Activated CD8-positive, alpha-beta memory T cell treated with anti-CD3 and anti-CD28 coated beads, Interleukin-2, amount 10 ng/mL, durations not matched to agents 7 days and 5 days (primary cell): ENCODE measurements at regions not wholly inside any gene's neighbourhood (a gene's known extent, or its start where the extent isn't known, plus 50 kb on each side); places are given as distances from the start of the nearest gene placed in this dataset.

Experiments used
- ATAC-seq: fragments of 150-1000 bp; cut with Tn5 transposase; one replicate; pipeline ENCODE4 v1.10.0; 2021; ENCODE audit warnings: moderate library complexity
- CTCF ChIA-PET: fragments of 350-600 bp; sonication (Branson Sonifier 250); formaldehyde crosslinking; loops from one replicate; lab custom pipeline; 2021; ENCODE audit warnings: antibody characterized with exemption; lab: Charles Lee
- DNase-seq: peaks from one replicate; pipeline ENCODE4 v3.0.0-alpha.2; 2020
- H3K27ac Mint-ChIP-seq: one replicate; pipeline ENCODE4 v1.8.0; 2021; ENCODE audit warnings: mild to moderate bottlenecking, mixed read lengths
- H3K27me3 Mint-ChIP-seq: one replicate; pipeline ENCODE4 v1.8.0; 2021; ENCODE audit warnings: mixed read lengths
- H3K36me3 Mint-ChIP-seq: one replicate; pipeline ENCODE4 v1.8.0; 2021; ENCODE audit warnings: mild to moderate bottlenecking, mixed read lengths
- H3K4me1 Mint-ChIP-seq: one replicate; pipeline ENCODE4 v1.8.0; 2021; ENCODE audit warnings: mixed read lengths
- H3K4me3 Mint-ChIP-seq: one replicate; pipeline ENCODE4 v1.8.0; 2021; ENCODE audit warnings: mild to moderate bottlenecking, moderate library complexity, mixed read lengths
- H3K9me3 Mint-ChIP-seq: one replicate; pipeline ENCODE4 v1.8.0; 2022; ENCODE audit warnings: low read depth, mixed read lengths

- Mint-ChIP-seq H3K4me3 (no peak overlapping the region), H3K9me3 (peaks cover 4% of the 10 kb centered on the region), H3K36me3 (no peaks in the 10 kb centered on the region), H3K27me3 (no peaks in the 10 kb centered on the region), H3K4me1 (no peaks in the 10 kb centered on the region), H3K27ac (no peak overlapping the region)
- DNase-seq = no peak
- no peak for ATAC-seq
- CTCF ChIA-PET = no interaction called here
Measured at GRCh38 chr3:144415492-144415891, 443.9 kb downstream of the DIPK2A start.

DNA sequence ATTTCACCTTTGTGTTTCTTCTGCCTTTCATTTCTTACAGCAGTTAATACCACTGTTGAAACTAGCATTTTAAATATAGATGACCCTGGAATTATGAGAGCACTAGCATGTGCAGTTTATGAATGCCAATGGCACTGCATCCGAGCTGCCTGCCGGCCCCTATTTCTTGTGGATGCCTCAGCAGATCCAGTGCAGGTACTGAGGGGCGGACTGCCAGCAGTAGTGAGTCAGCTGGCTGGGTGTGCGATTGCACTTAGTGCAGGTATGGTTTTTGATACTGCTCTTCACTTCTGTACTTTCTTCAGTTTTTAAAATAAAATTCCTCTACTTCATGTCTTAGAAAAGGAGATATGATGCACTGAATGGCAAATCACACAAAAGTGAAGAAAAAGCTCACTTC, 453.0 kb downstream of the DIPK2A start:
- Mint-ChIP-seq H3K36me3 (no peaks in the 10 kb centered on the region), H3K27ac (no peak overlapping the region), H3K4me3 (no peak overlapping the region), H3K9me3 (no peaks in the 10 kb centered on the region), H3K4me1 (peaks cover 1% of the 10 kb centered on the region), H3K27me3 (no peaks in the 10 kb centered on the region)
- CTCF ChIA-PET = no interaction called here
- DNase-seq (no peak), ATAC-seq (no peak)

DNA sequence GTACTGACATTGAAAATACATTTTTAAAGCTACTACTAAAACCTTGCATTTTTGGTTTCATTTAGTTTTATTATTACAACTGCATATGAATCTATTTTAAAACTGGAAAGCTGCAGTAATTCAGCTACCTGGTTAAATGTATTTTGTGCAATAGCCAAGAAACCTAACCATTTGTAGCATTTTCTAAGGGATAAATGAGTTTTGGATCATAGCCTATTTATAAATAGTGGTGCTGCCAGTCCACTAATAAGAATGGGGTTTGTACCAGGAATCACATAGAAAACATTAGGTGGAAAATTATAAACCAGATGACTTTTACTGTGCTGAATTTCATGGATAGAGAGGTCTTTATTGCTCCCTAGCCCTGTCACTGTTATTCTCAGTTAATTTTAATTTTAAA, 454.7 kb downstream of the DIPK2A start:
- Mint-ChIP-seq H3K9me3 (no peaks in the 10 kb centered on the region), H3K27me3 (no peaks in the 10 kb centered on the region), H3K4me1 (peaks cover 2% of the 10 kb centered on the region), H3K4me3 (no peak overlapping the region), H3K27ac (no peak overlapping the region), H3K36me3 (no peaks in the 10 kb centered on the region)
- no peak for DNase-seq
- no peak for ATAC-seq
- CTCF ChIA-PET = no interaction called here

DNA sequence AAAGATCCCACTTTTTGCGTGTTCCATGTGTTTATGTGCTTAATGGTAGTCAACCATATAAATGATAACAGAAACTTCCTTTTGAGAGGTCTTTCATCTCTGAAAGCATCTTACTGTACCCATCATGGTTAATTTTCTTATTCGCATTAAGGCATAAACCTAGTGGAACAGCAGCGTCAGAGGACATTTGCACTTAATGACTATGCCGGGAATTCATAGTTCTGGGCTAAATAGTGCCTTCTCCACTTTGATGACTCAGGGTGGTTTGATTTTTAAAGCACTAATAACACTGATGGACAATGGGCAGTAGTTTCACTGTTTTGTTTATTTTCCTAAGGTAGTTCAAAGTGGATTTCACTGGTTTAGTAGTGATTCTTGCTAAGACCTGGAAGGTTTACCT, 455.3 kb downstream of the DIPK2A start:
- peaks cover 2% of the 10 kb centered on the region for H3K4me1 Mint-ChIP-seq
- no peaks in the 10 kb centered on the region for H3K36me3 Mint-ChIP-seq
- H3K9me3 Mint-ChIP-seq = no peaks in the 10 kb centered on the region
- DNase-seq (no peak), ATAC-seq (no peak)
- no peak overlapping the region for H3K4me3 Mint-ChIP-seq
- no peaks in the 10 kb centered on the region for H3K27me3 Mint-ChIP-seq
- CTCF ChIA-PET = no interaction called here
- H3K27ac Mint-ChIP-seq = no peak overlapping the region

DNA sequence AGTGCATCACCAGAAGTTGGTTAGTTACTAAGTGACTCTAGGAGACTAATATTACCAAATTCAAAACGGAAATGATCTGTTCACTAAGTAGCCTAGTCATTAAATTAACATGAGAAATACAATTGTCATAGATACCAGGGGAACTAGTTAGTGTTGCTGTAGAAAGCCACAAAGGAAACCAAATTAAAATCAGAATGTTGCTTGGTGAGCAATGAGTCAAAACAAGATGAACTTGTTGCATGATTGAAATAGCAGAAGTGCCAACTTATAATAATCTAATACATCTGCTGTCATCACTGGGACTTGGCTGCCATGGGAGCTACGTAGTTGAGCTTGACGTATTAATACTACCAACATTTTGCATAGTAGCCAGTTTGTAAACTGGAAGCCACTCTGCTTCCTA, 458.1 kb downstream of the DIPK2A start:
- CTCF ChIA-PET = no interaction called here
- no peaks in the 10 kb centered on the region for H3K36me3 Mint-ChIP-seq

DNA sequence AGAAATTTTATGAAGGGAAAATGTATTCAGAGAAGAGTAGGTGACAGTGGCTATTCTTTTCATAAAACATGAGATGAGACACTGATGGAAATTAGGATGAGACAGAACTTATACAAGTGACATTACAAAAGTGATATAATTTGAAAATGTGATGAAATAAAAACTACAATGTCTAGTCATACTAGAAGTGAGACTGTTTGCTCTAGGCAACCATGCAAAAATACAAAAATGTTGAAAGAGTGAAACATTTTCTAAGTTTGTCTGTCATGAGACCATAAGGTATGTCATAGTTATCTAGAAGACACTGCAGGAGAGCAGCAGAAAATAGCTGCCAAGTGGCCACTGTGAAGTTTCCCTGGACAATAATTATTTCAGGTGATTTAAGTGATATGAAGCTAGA, 459.5 kb downstream of the DIPK2A start:
- Mint-ChIP-seq H3K27me3 (no peaks in the 10 kb centered on the region), H3K36me3 (no peaks in the 10 kb centered on the region), H3K4me1 (peaks cover 2% of the 10 kb centered on the region), H3K27ac (no peak overlapping the region), H3K4me3 (no peak overlapping the region), H3K9me3 (peaks cover 2% of the 10 kb centered on the region)
- CTCF ChIA-PET = no interaction called here
- DNase-seq = no peak
- ATAC-seq = no peak

More for the DNA sequence above, 458.1 kb downstream of the DIPK2A start:
- DNase-seq (no peak), ATAC-seq (no peak)
- Mint-ChIP-seq H3K27ac (no peak overlapping the region), H3K4me3 (no peak overlapping the region), H3K27me3 (no peaks in the 10 kb centered on the region), H3K4me1 (peaks cover 2% of the 10 kb centered on the region), H3K9me3 (peaks cover 2% of the 10 kb centered on the region)

DNA sequence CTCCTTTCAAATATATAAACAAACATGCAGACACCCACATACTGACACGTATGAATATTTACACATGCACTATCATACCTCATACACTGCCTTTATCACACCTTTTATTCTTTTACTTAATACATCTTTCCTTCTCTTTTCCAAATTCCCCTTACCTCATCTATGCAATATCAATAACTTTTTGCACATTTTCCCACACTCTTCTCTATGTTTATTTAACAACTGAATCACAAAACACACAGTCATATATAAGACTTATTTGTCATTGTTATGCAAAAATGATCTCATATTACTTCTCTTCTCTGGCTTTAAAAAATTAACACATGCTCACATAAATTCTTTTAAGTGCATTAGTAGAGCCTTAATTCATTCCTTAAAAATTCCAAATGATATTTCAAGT, 461.4 kb downstream of the DIPK2A start:
- Mint-ChIP-seq H3K36me3 (no peaks in the 10 kb centered on the region), H3K9me3 (peaks cover 2% of the 10 kb centered on the region), H3K4me1 (peaks cover 2% of the 10 kb centered on the region), H3K27ac (no peak overlapping the region), H3K27me3 (no peaks in the 10 kb centered on the region), H3K4me3 (no peak overlapping the region)
- CTCF ChIA-PET = no interaction called here
- no peak for ATAC-seq
- DNase-seq = no peak

DNA sequence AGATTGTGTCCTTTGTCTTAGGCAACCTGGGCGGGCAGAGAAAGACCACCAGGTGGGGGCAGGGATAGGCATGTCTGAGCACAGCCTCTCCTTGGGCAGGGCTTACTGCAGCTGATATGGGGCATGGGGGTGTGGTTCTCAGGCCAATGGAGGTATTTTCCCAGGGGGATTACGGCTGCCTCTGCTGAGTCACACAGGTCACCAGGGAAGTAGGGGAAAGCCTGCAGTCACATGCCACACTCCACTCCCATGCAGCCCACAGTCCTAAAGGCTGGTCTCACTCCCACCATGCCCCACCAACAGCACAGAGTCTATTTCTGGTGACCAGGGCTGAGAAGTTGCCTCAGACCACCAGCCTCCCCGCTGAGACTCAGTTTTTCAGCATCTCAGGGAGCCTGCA, 466.4 kb downstream of the DIPK2A start:
- Mint-ChIP-seq H3K9me3 (peaks cover 1% of the 10 kb centered on the region), H3K36me3 (no peaks in the 10 kb centered on the region), H3K27me3 (no peaks in the 10 kb centered on the region), H3K4me3 (no peak overlapping the region), H3K4me1 (no peaks in the 10 kb centered on the region), H3K27ac (no peak overlapping the region)
- CTCF ChIA-PET = no interaction called here
- DNase-seq = no peak
- ATAC-seq = no peak

DNA sequence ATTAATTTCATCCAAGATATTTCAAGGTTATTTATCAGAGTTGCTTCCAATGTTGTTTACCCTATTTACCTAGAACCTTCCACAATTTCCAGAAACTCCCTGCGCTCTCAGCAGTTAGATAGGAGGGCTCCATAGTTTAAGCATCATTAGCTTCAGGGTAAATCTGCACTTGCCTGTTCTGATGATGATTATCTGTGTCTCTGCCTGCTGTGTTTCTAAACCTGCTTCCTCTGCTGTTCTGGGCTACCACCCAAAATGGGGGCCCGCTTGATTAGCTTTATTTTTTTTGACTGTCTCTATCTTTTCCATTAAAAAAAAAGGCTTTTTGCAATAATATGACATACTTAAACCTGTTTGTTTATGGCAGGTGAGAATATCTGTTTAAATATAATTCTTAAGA, 472.4 kb downstream of the DIPK2A start:
- Mint-ChIP-seq H3K36me3 (no peaks in the 10 kb centered on the region), H3K4me3 (no peak overlapping the region), H3K27ac (no peak overlapping the region), H3K27me3 (no peaks in the 10 kb centered on the region), H3K9me3 (no peaks in the 10 kb centered on the region), H3K4me1 (no peaks in the 10 kb centered on the region)
- no peak for DNase-seq
- CTCF ChIA-PET = no interaction called here
- no peak for ATAC-seq

DNA sequence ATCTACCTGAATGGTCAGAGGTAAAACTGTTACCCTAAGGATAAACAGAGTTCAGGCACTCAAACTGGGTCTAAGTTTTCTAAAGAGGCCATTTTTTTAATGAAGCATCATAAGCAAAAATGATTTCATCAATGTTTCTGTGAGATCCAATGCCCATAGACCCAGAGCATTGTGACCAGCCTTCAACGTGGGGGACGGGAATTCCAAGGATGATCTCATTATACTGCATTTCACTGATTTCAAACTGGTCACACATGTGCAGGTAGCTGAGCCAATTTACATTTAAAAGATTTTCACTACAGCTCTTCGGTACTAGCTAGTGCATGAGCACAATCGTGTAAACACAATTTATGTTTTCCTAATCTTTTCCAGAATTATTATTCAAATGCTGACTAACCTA, 472.9 kb downstream of the DIPK2A start:
- Mint-ChIP-seq H3K4me1 (no peaks in the 10 kb centered on the region), H3K4me3 (no peak overlapping the region), H3K36me3 (no peaks in the 10 kb centered on the region), H3K9me3 (no peaks in the 10 kb centered on the region), H3K27ac (no peak overlapping the region), H3K27me3 (no peaks in the 10 kb centered on the region)
- DNase-seq (no peak), ATAC-seq (no peak)
- CTCF ChIA-PET = no interaction called here

DNA sequence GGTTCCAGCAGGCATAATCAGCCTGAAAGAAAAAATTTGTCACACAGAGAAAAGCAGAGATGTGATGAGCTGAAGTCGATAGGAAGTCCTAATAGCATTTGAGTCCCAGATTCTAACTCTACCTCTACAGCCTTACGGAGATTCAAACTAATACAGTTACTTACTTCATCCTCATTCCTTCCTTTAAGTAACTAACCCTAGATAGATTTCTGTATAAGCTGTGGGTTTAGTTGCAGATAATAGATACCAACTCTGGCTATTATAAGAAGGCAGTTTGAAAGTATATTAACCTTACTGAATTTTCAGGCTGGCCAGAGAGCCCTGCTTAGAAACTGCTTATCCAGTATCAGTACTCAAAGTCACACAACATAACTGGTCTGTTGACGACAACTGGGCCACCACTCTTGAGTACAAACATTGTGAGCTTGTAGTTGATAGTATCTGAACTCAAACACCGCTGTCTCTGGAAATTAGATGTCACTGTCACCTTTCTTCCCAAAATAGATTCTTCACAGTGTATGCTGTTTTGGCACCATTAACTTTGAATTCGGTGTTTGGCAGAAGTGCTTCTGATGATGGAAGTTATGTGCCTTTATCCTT, 484.3 kb downstream of the DIPK2A start:
- H3K27me3 Mint-ChIP-seq = no peaks in the 10 kb centered on the region
- CTCF ChIA-PET = no interaction called here
- H3K4me3 Mint-ChIP-seq = no peak overlapping the region
- ATAC-seq (no peak), DNase-seq (no peak)
- peaks cover 5% of the 10 kb centered on the region for H3K9me3 Mint-ChIP-seq
- H3K4me1 Mint-ChIP-seq = no peaks in the 10 kb centered on the region
- no peak overlapping the region for H3K27ac Mint-ChIP-seq
- no peaks in the 10 kb centered on the region for H3K36me3 Mint-ChIP-seq

DNA sequence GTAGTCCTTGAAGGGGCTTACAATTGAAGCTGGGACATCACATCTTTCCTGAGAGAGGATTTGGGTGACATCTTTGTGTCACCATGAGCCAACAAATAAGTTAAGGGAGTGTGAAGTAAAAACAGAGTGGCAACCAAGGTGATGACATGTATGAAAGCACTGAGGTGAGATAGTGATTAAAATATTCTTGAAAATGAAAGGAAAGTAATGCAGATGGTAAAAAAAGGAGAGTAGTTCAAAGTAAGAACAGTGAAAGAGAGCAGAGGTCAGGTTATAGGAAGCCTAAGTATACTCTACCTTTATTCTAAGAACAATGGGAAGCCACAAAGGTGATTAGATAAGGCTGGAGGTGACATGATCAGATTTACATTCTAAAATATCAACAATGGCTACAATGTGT, 486.1 kb downstream of the DIPK2A start:
- DNase-seq (no peak), ATAC-seq (no peak)
- H3K4me3 Mint-ChIP-seq = no peak overlapping the region
- CTCF ChIA-PET = no interaction called here
- no peaks in the 10 kb centered on the region for H3K4me1 Mint-ChIP-seq
- no peaks in the 10 kb centered on the region for H3K36me3 Mint-ChIP-seq
- H3K27ac Mint-ChIP-seq = no peak overlapping the region
- H3K27me3 Mint-ChIP-seq = no peaks in the 10 kb centered on the region
- H3K9me3 Mint-ChIP-seq = peaks cover 5% of the 10 kb centered on the region

- DNase-seq (no peak), ATAC-seq (no peak)
- peaks cover 4% of the 10 kb centered on the region for H3K9me3 Mint-ChIP-seq
- no peaks in the 10 kb centered on the region for H3K27me3 Mint-ChIP-seq
- H3K4me3 Mint-ChIP-seq = no peak overlapping the region
- H3K36me3 Mint-ChIP-seq = no peaks in the 10 kb centered on the region
- no peaks in the 10 kb centered on the region for H3K4me1 Mint-ChIP-seq
- no peak overlapping the region for H3K27ac Mint-ChIP-seq
- CTCF ChIA-PET = no interaction called here
Measured at GRCh38 chr3:144458283-144458682, 486.7 kb downstream of the DIPK2A start.

GRCh38 chr3:144462337-144462736, 490.7 kb downstream of the DIPK2A start:
- DNase-seq = no peak
- peaks cover under 1% of the 10 kb centered on the region for H3K9me3 Mint-ChIP-seq
- no peaks in the 10 kb centered on the region for H3K27me3 Mint-ChIP-seq
- no peak overlapping the region for H3K27ac Mint-ChIP-seq
- CTCF ChIA-PET = no interaction called here
- ATAC-seq = no peak
- no peaks in the 10 kb centered on the region for H3K36me3 Mint-ChIP-seq
- no peak overlapping the region for H3K4me3 Mint-ChIP-seq
- H3K4me1 Mint-ChIP-seq = no peaks in the 10 kb centered on the region

DNA sequence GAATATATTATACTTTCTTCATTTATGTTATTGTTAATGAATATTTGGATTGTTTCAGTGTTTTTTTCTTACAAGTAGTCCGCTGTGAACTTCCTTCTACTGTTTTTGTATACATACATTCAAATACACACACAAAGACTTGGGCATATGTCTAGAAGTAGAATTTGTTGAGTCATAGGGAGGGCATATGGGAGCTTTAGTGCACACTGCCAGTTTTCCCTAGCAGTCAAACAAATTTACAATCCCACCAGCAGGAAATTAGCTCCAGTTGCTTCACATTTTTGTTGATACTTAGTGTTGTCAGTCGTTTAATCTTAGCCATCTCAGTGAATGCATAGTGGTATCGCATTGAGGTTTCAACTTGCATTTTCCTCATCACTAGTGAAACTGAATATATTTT, 492.3 kb downstream of the DIPK2A start:
- no peak overlapping the region for H3K4me3 Mint-ChIP-seq
- no peak overlapping the region for H3K27ac Mint-ChIP-seq
- CTCF ChIA-PET = no interaction called here
- H3K9me3 Mint-ChIP-seq = no peaks in the 10 kb centered on the region
- no peak for ATAC-seq
- no peaks in the 10 kb centered on the region for H3K36me3 Mint-ChIP-seq
- no peak for DNase-seq
- no peaks in the 10 kb centered on the region for H3K4me1 Mint-ChIP-seq
- no peaks in the 10 kb centered on the region for H3K27me3 Mint-ChIP-seq
